Glomerular endothelial cell (primary cell): ENCODE measurements at regions not wholly inside any gene's neighbourhood (a gene's known extent, or its start where the extent isn't known, plus 50 kb on each side); places are given as distances from the start of the nearest gene placed in this dataset.

Experiments
- DNase-seq: peaks from one replicate; pipeline ENCODE4 v3.0.0-alpha.2; 2011; ENCODE audit warnings: low read depth, low spot score; ENCODE audit errors: extremely low read depth

DNA sequence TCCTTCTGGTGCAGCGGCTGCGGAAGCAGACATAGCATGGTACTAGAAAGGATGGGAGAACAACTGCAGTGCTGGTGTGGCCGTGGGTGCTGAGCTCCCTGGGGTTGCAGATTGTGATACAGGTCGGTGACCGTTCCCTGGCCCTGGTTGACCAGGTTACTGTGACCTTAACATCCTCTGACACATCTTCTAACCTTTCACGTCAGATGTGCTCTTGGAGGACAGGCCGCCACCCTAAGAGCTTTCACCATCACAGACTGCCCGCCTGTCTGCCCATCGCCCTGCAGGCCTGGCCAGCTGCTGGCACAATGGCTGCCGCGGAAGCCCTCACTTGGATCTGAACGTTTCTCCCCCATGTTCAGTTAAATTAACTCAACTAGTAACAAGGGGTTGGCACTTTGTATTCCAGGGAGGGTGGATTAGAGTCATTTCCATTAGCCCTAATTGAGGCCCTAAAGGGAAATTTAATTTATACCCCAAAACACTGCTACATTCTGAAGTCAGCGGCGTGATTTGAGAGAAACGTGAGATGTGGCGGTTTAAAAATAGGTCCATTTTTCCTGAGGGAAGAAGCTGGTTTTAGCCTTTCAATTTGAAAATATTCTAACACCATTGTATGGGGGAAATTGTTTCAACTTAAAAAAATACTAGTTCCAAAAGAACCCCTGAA lies 443.9 kb upstream of the CDH4 start:
- no peak for DNase-seq

DNA sequence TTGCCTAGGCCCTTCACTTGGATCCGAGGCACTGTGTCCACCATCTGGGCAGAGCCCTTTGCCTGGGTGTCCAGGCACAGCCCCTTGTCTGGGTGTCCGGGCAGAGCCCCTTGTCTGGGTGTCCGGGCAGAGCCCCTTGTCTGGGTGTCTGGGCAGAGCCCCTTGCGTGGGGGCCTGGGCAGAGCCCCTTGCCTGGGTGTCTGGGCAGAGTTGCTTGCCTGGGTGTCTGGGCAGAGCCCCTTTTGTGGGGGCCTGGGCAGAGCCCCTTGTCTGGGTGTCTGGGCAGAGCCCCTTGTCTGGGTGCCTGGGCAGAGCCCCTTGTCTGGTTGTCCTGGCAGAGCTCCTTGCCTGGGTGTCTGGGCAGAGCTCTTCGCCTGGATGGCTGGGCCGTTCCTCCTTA lies 443.4 kb upstream of the CDH4 start:
- no peak for DNase-seq

DNA sequence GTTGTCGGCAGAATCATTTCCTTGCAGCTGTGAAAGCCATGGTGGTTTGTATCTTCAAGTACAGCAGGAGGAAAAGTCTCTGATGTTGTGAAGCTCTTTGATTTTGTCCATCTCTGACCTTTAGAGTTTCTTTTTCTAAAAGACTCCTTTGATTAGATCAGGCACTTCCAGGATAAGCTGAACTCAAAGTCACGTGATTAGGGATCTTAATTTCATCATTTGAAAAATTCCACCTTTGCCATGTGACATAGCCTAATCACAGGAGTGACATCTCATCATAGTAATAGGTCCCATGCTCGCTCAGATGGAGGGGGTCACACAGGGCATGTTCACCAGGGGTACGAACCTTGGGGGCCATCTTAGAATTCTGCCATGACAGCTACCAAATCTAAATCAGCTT lies 441.5 kb upstream of the CDH4 start:
- no peak for DNase-seq

DNA sequence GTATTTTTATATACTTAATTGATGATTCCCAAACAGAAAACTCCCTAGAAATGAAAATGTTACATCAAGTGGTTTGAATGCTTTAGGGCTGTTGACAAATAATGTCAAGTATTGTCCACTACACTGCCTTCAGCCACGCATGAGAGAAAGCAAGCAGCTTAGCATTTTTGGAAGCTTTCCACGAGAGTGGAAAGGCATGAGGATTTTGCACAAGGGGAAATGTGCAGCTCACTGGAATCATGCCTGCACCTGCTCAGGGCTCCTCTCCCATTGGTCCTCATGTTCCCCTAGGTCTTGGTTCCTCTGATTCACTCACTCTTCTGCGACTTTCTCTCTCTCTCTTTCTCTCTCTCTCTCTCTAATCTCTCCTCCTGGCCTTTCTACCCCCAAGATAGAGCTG lies 439.5 kb upstream of the CDH4 start:
- no peak for DNase-seq

DNA sequence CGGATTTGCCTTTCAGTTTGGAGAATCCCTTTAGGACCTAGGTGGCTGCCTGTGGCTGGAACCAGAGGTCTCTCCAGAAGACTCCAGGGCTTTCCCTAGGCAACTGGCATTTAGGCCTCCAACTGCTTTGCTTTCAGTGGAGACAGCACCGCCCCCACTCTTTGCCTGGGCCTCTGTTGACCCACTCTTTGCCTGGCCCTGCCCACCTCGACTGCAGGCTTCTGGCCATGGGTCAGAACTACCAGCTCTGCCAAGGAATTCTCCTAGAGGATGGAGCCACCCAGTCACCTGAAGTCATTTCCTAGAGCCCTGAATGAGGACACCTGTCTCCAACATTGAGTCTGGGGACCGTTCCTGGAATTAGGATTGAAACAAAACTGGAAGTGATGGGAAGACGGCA lies 439.0 kb upstream of the CDH4 start:
- DNase-seq: no peak

DNA sequence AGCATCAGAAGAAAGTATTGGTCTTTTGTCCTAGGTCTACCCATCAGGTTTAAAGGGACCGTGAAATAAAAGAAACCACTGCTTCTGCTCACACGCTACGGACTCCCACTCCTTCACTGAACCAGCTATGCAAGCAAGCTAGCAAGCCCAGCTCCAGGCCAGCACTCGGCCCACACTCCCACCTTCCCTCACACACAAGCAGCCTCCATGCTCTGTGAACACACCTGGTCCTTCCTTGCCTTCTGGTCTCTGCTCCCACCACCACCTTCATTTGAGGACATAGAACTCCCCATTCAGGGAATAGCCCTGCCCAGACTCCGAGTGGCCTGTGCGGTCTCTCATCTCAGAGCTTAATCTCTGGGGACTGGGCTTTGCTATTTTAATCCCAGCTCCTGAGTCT lies 436.4 kb upstream of the CDH4 start:
- DNase-seq: no peak

DNA sequence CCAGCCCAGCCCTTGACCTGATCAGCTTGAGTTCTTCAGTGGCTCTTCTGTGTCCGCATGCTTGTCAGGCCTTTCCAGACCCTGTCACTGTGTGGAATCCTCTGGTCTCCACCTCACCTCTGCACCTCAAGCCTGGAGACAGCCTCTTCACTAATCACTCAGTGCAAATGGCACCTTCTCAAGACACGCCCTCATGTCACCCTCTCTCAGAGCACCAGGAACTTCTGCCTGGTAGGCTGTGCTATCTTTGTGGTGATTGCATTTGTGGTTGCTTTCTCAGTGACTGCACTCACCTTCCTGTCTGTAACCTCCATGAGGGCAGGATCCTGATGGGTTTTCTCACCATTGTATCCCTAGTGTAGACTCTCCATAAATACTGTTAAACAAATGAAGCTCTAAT lies 435.2 kb upstream of the CDH4 start:
- no peak for DNase-seq

DNA sequence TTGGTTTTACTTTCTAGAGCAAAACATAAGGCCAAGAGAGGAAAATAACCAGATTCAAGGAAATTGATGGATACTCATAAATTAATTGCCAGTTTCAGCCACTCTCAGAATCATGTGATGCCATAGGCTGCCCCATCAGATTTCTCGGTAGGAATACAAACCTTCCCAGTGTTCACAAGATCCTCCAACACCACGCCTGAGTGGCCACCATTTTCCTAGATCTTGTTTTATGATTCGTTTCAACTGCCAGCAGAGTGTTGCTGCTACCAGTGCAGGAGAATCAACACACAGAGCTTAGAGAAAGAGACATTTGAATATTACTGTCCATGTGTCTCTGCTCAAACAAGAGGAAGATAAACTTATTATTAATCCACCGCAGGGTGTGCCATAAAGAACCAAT lies 434.2 kb upstream of the CDH4 start:
- DNase-seq: no peak

DNA sequence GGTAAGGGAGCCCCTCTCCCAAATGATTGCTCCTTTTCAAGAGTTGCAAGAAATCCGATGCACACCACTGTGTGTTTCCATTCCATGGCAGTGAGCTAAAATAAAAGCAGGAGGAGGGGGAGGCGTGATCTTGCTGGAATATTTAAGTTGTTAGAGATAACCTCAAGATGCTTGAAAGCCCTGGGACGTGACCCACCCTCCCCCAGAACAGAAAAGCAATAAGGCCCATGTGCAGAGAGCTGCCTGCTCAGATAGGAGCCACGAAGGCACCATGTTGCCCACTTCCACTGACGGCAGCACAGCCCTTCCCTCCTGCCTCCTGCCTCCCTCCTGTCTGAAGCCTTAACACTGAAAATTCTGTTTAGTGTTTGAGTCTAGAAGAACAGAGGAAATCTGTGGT lies 432.6 kb upstream of the CDH4 start:
- no peak for DNase-seq

DNA sequence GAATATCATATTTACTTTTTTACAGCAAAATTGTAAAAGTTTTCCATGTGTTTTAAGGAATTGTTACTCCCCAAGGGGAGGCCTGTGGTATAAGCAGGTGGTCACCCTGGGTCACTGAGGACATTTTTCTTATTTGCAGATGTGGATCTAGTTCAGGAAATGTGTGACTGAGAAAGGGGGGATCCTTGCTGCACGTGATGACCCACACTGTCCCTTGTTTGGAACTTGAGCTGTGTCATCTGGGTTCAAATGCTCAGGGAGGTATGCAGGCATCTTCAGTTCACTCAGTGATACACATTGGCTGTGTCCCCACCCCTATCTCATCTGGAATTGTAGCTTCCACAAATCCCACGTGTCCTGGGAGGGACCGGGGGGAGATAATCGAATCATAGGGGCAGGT lies 431.9 kb upstream of the CDH4 start:
- no peak for DNase-seq

DNA sequence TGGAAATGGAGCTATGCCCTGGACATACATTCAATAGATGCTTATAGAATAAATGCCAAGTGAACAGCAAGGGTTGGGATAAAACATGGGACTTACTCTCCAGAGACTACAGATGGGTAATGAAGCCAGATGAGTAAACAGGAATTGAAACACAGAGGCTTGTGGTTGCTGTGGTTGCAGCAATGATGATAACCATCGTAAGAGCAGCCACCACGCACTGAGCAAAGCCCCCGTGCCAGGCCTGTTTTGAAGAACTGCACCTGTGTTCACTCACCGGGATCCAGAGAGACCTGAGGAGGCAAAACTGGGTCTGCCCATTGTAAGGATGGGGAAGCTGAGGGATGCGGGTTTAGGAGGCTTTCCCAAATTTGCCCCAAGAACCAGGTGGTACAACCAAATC lies 431.1 kb upstream of the CDH4 start:
- DNase-seq: no peak

DNA sequence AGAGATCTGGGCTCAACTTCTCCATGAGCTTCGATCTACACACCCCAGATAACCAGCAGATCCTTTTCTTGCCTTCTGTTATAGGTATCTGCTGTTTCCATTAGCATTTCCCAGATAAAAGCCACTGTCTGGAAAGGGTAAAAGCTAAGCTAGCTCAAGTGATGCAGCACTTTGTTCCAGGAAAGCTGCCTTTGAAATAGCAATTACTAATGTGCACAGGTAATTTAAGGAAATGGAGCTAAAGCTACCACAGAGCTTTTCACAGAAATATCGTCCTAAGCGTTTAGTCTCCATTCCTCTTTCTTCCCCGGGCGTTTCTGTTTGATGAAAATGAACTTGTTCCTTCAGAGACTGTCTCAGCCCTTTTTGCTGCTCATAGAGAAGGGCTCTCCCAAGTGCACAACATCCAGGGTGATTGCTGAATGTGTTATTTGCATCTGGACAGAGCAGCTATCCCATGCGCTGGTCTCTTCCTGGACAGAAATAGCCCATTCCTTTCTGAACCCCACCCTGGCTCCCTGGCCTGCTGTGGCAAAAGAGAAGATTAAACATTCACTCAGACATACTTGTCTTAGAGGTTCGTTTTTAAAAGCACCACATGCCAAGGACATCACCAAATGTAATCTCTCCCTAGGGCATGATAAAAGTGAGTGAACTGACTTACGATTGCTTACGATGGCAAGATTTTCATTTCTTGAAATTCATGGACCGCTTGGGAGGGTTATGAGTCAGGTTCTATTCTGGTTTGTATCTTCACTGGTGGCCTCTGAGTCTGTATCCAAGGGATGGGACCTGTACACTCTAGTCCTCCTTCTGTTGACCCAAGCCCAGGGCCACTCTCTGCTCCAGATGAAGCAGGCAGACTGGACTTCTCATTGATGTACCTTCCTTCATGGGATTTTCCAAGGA lies 429.1 kb upstream of the CDH4 start:
- DNase-seq: no peak

DNA sequence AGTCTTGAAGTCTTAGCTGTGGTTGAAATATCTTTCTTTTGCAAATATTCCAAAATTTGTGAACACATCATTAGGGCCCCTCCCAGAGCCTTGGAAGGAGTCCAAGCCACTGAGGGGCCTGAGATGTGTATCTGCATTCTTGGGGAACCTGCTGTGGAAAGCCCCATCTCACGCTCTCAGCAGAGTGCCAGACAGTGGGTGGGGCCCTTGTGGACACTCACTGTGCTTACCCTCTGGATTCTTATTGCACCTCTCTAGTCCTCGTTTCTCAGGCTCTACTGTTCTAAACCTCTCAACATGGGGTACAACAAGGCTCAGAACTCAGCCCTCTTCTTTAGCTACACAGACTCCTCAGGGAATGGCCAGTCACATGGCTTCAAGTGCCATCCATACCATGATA lies 416.2 kb upstream of the CDH4 start:
- no peak for DNase-seq

DNA sequence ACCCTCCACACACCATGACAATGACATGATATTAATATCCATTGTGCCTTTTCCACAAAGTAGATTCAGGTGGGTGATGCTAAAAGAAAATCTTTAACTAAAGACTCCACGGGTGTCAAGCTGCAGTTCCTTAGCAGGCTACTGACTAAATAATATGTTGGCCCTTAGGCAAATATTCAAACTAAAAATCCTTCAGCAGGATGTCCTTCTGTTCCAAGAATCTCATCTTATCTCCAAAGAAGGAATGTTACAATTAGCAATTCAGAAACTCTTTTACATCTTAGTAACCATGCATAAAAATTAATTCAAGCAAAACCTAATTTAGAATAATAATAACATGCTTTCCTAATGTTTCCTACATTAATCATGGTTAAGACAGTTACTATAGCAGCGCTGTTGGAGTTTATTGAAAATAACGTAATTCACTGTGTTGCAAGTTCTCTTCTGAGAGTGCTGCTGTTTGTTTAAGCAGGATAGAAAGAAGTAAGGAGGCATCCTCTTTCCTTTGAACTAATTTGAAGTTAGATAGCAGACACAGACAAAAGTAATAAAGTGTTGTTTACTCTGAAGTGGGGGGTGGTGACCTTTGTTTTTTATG lies 414.8 kb upstream of the CDH4 start:
- no peak for DNase-seq

DNA sequence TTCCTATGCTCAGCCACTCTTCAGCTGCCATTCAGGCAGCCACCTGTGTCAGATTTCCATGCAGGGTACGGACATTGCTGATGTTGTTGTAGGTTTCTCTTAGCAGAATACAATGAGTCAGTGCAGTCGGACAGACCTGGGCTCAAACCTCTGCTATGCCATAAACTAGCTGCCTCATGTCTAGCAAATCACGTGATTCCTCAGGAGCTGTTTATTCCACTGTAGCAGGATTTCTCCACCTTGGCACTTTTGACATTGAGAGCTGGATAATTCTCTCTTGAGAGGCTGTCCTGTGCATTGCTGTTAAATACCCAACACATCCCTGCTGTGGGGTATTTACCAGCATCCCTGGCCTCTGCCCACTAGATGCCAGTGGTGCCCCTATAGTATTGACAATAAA lies 413.8 kb upstream of the CDH4 start:
- DNase-seq: no peak

DNA sequence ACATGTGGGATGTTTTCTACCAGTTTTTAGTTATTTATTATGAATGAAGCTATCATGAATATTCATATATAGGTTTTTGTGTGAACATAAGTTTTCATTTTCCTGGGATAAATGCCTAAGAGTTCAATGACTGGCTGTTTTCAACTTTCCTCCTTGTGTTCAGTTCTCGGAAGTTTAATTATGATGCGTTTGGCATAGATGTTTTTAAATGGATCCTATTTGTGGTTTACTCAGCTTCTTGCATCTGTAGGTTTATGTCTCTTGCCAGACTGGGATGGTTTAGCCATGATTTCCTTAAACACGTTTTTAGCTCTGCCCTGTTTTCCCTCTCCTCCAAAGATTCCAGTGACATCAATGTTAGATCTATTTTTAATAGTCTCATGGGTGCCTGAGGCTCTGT lies 411.1 kb upstream of the CDH4 start:
- no peak for DNase-seq

DNA sequence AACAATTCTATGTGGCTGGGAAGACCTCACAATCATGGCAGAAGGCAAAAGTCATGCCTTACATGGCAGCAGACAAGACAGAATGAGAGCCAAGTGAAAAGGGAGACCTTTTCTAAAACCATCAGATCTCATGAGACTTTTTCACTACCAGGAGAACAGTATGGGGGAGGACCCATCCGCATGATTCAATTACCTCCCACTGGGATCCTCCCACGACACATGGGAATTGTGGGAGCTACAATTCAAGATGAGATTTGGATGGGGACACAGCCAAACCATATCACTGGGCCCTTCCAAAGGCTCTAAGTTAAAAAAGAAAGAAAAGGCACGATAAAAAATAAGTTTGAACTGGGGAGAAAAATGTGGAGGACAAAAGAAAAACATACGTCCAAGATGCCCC lies 406.9 kb upstream of the CDH4 start:
- DNase-seq: no peak

DNA sequence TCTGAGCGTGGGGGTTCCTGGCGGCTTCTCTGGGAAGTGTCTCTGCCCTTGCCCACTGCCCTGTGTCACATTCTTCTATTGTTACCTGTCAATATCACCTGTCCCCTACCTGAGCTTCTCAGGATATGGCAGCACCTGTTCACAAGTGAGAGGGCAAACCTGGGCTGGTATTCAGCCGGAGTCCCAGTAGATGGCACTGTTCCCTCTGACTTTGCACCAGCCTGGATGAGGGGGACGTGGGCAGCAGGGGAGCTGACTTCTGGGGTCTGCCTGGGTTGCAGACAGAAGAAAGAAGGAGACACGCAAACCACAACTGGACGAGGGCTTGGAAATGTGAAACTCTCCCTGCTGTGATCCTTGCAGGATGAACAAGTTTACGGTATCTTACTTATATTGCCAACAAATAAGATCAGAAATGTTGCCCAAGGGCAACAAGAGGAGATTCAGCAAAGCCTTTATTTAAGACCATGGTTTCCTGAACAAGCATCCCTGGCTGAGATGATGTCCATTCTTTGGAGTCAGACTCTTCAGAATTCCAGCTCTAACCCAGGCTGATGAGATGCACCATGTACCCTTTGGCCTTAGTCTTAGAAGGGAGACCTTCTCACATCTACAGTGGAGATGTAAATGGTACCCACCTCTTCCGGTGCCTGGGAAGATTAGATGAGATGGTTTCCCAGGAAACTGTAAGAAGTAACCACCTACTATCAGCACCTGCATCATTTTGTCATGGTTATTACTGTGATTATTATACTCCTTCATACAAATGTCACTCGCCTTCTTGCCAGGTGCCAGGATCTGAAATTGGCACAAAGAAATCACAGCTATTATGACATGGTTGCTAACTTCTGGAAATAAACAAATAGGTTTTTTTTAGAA lies 400.0 kb upstream of the CDH4 start:
- no peak for DNase-seq

DNA sequence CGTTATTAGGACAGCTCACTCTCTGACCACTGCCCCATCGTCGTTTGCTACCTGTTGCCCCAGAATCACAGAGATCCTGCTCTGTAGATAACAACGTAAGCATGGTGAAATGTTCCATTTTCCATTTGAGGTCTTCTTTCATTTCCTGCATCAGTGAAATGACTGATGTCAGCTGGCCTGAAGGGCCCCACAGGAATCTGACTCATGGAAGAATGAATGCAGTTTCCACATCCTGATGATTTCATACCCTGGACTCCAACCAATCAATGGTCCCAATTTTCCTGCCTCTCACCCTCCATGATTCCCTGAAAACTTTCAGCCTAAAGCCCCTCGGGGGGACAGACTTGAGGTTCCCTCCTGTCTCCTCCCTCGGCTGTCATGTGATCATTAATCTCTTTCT lies 394.4 kb upstream of the CDH4 start:
- DNase-seq: no peak

DNA sequence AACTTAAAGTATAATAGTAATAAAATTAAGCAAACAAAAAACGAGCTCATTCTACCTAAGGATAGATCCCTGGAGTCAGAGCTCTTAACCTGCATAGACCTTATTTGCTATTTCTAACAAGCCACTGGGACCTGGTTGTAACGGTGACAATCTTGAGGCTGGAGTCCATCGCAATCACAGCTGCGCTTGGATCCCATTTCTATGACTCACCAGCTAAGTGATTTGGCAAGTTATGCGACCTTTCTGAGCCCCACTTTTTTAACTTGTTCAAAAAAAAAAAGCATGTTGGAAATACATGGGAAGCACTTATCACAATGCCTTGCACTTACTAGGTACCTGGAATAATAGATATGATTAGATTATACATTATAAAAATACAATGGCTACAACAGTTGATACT lies 389.5 kb upstream of the CDH4 start:
- DNase-seq: no peak

DNA sequence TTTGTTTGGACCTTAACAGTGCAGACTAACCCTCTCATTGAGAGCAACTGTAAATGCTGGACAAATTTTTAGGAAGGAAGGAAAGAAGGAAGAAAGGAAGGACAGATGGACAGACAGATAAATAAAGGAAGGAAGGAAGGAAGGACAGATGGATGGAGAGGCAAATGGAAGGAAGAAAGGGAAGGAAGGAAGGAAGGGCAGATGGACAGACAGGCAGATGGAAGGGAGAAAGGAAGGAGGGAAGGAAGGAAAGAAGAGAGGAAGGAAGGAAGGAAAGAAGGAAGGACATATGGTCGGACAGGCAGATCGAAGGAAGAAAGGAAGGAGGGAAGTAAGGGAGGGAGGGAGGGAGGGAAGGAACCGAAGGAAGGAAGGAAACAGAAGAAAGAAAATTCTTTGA lies 388.5 kb upstream of the CDH4 start:
- no peak for DNase-seq
